HG03432 (cell line): ENCODE measurements at regions not wholly inside any gene's neighbourhood (a gene's known extent, or its start where the extent isn't known, plus 50 kb on each side); places are given as distances from the start of the nearest gene placed in this dataset.

ENCODE experiments used
- ATAC-seq: cut with Tn5 transposase; IDR thresholded peaks from one replicate; pipeline ENCODE4 v1.9.1; 2021; ENCODE audit warnings: mild to moderate bottlenecking, moderate library complexity; ENCODE audit not compliant: unreplicated experiment

DNA sequence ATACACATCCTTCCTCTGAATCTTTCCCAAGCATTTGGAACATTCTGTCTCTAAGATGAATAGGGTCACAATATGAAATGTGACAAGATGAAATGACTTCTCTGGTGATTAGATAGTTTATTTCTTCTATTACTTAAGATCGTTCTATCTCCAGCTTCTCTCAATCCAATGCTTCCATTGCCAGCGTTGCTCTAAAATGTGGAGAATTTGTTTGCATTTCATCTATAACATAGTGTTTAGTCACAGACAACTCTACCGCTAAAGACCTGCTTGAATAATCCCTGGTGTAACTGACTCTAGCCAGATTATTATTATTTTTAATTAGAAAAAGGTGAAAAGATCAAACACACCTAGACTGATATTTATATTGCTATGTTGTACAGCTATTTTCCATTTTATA lies 184.7 kb upstream of the PRICKLE1 start:
- no peak for ATAC-seq

DNA sequence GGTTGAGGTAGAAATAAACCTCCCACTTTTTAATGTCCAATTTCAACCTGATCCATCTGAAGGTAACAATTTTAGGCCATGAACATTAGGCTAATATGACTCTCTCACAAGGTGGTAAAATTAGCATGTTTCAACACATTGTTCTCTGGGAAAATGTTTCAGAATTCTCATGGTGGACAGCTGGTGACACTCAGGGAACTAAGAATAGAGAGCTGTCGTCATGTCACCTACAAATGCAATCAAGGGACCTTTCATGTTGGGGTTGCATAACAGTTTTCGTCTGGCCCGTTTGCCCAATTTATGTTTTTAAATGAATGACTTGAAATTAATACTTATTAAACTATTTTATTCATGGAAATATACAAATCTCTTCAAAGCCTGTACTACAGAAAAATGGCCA lies 180.7 kb upstream of the PRICKLE1 start:
- no peak for ATAC-seq

DNA sequence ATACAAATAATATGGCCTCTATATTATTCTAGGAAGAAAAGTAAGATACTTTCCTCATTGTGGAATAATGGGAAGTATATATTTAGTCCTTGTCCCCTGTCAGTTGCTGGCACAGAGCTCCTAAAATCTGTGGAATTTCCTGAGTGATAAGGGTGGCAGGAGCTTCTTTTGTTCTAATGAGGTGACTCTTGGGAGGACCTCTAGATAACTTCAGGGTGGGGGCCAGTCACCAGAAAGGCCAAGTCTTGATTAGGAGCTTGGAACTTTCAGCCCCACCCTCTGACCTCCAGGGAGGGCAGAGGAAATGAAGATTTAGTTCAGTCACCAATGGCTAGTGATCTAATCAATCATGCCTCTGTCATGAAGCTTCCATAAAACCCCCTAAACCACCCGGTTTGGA lies 179.9 kb upstream of the PRICKLE1 start:
- no peak for ATAC-seq

DNA sequence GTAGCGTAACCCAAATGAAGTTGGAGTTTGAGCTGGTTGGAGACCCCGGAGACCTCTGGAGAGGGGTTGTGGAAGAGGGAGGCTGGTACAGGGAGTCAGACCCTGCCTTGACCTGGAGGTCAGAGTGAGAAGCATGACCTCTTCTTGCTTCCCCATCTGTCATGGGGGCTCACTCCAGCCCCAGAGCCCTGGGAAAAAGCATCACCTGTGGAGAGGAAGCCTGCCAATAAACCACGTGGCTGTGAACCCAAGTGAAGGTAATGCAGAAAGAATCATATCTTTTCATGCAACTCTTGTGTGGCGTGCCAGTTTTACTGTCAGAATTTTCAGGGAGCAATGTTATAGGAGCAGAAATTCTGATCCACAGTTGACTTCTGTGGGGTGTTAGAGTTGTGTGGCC lies 178.5 kb upstream of the PRICKLE1 start:
- ATAC-seq = no peak

DNA sequence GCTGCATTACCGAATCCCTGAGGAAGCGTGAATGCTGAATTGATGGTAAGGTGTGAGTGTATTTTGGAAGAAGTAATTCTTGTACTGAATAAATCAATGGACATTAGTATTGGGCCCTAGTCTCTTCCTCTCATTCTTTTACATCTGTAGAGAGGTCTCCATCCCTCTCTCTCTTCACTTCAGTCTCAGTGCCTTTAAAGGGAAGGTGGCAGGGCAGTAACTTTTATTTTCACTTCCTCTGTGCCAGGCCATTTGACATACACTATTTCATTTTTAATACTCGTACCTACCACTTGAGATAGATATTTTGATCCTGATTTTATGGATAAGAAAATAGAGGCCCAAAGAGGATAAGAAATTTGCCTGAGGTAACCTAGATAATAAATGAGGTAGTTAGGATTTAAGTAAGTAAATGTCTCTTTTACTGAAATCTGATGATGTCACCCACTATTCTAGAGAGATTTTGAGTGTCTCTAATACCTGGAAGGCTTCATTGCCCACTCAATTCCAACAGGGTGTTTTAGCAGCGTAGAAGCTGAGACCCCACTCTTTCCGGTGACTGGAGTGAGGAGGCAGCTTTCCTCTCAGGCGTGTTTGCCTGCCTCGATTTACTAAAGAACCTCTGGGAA lies 177.9 kb upstream of the PRICKLE1 start:
- no peak for ATAC-seq

DNA sequence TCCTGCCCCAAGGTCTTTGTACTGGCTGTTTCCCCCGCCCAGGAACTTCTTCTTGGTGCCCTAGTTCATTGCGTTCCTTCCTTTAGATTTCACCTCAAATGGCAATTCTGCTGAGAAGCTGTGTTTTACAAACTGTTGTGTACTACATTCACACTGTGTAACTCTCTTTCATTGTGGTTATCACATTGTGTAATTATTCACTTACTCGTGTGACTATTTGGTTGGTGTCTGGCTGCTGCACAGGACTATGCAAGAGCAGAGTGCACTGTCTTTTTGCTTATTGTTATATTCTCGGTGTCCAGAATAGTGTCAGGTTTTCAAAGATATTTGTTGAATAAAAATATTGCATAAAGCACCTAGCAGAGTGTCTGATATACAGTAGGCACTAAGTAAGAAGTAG lies 177.2 kb upstream of the PRICKLE1 start:
- no peak for ATAC-seq

DNA sequence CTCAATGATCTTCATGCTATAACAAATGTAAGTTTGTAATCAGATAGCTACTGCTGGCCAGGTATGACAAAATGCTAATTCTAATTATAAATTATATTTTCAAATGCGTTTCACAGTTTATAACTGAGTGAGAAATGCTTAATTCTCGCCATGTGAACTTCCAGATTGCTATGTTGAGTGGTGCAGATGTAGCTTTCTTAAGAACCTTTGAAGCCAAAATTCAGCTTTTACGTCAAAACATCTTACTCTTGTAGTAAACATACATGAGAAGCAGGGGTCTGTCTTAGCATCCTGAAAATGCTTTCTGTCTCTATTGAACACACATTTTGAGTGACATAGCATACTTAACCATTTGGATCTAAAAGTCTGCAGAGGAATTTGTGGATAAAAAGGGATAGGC lies 176.5 kb upstream of the PRICKLE1 start:
- ATAC-seq = no peak

DNA sequence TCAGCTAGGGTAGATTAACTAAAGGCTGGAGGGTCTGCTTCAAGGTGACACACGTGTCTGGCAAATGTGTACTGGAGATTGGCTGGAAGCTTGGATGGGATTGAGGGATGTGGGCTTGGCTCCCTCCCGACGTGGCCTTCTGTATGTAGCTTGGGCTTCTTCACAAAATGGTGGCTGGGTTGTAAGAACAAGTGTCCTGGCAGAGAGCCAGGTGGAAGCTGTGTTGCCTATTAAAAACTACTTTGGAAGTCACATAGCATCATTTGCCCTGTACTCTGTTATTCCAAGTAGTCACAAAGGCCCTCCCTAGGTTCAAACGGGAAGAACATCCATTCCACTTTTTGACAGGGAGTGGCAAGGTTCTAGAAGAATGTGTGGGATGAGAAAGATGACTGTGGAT lies 174.1 kb upstream of the PRICKLE1 start:
- ATAC-seq = no peak

DNA sequence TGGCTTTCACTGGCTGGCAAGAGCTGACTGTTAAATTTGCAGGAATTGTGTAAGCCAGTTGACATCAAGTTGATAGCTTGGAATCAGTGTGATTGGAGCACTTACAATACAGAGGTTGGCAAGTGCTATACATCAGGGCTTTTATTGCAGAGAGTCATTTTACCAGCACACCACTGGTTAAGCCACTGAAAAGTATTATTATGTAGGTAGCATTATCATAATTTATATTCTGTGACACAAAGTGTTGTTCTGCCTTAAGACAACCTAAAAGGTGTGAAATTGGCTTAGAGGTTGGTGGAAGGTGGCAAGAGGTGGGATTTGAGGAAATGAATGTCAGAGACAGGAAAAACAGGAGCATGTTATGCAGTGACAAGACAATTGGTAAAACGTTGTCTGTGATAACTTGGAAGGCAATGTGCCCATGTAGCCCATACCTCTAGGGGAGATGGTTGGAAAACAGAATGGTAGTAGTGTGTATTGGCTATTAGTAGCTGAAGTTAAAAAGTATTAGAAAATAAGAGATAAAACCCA lies 172.9 kb upstream of the PRICKLE1 start:
- ATAC-seq = peak; percentile 27

DNA sequence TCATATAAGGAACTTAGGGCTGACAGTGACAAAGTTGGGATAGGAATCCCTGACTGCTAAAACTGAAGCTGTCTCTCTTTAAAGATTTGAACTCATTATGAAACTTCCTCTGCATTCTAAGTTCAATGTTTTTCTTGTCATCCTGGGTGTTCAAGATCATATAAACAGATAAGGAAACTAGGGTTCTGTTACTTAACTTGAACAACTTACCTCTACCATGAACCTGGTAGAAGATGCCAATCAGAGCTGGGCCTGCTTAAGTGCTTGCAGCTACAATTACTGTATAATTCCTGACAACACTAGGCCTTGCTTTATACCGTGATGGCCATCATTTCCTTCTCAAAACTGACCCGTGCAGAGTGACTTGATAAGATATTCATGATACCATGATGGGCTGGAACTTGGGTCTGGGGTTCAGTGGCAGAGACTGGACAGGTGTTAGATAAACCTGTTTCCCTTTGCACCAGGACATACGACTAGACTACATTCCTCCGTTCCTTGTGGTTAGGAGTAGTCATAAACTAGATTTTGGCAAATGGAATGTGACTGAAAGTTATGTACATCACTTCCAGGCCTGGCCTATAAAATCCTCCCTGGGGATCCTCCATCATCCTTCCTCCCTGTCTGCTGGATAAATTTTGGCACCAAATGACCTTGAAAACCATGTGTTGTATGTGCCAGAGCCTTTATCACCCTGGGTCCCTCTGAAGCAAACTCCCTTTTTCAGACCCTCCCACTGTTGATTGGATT lies 172.2 kb upstream of the PRICKLE1 start:
- no peak for ATAC-seq

DNA sequence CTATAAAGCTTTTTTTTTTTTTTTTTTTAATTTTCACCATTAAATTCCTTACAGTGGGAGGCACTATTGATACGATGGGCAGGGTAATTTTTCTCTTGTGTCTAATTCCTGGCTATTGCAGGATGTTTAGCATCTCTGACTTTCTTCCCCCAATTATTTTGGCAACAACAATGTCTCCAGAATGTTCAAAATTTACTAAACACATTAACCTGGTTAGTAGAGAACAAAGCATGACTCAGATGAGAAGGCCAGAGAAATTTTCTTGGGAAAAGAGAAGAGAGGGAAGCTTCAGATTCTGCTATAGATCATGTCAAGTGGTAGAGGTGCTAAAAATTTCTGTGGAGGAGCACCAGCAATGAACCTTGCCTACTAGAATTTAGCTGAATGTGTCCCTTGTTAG lies 171.5 kb upstream of the PRICKLE1 start:
- ATAC-seq = no peak

DNA sequence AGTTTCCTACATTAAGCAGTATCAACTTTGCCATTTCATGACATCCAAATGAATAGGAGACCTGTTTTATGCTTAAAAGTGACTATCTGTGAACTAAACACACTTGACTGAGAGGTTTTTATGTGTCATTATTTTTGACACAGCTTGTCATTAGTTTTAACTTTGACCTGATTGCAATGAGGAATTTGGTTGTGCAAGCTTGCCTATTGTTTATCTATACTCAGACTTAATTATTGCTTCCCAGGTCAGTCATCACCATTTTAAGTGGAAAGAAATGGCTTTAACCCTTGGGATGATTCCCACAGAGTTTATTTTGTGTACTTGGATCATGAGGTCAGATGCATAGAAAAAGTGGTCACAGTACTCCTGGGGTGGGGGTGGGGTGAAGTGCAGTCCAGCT lies 171.0 kb upstream of the PRICKLE1 start:
- no peak for ATAC-seq

DNA sequence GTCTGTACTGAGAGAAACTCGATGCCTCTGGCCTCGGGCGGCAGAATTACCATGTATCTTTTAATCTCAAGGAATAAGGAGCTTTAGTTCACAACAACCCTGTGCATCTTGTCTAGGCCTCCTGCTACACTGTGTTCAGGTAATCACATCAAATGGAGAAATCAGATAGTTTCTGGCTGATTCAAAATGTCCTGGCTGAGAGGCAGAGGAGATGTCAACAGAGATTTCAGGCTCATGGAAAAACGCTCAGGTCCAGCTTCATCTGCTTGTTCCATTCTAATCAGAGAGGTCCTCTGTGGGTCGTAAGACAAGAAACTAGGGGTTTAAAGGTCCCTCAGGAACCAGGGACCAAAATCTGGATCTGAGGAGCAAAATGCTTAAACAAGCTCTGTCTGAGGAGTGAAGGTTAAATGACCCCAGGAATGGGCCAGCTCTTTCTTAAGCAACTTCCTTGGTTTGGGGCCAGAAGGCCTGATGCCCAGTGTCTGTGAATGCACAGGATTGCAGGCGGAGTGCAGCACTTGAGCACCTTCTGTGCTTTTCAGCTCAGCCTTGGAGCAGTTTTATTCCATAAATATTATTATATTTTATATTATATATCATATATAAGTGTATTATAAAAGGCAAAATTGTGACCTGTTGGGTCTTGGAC lies 170.2 kb upstream of the PRICKLE1 start:
- ATAC-seq = no peak

DNA sequence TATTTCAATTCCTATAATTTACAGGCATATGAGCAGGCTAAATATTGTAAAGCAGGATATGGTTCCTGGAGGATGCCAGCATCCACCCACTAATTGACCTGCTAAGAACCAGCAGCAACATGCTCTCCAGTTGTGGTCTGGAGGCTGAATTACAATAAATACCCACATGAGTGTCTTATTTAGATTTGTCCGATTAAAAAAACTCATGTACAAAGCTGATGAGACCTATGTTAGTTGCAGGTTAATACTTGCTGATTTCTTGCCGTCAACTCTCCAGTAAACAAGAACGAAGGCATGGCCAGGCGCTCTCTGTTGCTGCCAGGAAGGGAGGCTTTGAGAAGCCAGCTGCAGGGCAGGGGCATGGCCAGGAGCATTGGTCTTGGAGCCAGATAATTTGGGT lies 169.3 kb upstream of the PRICKLE1 start:
- no peak for ATAC-seq

DNA sequence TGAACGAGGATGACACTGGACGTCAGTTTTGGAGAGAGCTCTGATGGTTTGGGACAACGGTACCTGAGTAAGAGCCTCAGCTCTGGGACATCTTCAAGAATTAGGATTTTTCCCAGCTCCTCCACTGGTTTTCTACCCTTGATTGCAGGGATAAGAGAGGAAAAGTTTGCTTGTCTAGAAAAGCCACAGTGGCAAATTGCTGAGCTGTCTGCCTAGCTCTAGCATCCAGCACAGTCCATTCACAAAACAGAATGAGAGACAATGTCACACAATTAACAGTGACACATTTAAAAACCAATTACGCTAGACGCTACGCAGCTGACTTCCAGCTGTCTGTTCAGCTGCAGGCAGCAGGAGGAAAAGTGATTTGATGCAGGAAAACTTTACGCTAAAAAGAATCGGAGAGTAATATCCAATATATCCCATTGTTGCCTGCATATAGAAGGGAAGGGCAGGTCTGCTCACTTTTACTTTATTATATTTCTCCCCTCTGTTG lies 168.1 kb upstream of the PRICKLE1 start:
- no peak for ATAC-seq

DNA sequence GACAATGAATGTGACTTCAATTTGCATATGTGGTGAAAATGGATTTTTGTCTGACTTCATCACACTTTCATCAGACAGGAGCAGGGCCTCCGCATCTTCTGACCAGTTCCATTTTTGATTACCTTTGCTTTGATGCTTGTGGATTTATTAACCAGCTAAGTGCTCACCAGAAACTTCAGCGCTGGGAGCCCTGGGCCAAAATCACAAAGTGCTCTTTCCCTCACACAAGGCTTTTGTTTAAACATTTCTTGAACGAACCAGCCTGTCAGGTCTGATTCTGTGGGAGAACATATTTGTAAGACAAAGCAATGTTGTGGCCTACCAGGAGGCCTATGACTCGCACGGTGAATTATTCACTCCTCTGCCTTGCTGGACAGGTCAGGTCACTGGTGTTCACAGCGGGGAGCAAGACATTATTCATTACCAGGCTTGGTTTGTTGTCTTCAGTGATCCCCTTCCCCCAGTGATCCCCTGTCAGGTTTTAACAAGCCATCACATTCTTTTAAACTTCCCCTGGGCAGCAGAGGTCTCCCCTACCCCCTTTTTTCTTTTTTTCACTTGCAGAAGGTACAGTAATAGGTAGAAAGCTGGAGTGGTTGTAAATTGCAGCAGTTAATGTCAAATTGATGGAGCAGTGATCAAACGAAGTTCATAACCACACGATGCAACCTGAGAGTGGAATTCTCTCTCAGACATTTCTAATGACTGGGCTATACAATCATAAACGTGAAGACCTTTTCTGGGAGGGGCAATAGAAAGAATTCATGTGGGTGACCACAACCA lies 167.5 kb upstream of the PRICKLE1 start:
- peak; percentile 62 for ATAC-seq

DNA sequence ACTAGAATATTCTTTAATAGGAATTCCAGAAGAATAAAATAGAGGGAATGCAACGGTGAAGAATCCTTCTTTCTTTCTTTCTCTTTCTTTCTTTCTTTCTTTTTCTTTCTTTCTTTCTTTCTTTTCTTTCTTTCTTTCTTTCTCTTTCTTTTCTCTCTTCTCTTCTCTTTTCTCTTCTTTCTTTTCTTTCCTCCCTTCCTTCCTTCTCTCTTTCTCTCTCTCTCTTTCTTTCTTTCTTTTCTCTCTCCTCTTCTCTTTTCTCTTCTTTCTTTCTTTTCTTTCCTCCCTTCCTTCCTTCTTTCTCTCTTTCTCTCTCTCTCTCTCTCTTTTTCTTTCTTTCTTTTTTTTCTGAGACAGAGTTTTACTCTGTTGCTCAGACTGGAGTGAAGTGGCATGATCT lies 160.8 kb upstream of the PRICKLE1 start:
- ATAC-seq = no peak

DNA sequence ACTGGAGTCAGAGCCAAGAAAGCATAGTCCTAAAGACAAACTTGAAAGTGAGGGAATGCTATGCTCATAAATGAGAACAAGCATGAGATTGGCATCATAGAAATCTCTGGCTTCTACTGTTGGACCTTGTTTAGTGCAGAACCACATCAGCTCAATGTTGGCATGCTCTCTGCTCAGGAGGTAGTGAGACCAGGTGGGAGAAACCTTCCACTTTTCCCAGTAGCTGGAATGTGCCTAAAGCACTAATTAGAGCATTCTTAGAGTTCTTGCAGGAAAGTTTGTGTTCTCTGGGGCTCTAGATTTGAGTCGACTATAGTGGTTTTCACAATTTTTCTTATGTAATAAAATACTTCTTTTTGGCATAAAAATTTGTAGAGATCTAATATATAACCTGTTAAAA lies 159.7 kb upstream of the PRICKLE1 start:
- ATAC-seq = no peak

DNA sequence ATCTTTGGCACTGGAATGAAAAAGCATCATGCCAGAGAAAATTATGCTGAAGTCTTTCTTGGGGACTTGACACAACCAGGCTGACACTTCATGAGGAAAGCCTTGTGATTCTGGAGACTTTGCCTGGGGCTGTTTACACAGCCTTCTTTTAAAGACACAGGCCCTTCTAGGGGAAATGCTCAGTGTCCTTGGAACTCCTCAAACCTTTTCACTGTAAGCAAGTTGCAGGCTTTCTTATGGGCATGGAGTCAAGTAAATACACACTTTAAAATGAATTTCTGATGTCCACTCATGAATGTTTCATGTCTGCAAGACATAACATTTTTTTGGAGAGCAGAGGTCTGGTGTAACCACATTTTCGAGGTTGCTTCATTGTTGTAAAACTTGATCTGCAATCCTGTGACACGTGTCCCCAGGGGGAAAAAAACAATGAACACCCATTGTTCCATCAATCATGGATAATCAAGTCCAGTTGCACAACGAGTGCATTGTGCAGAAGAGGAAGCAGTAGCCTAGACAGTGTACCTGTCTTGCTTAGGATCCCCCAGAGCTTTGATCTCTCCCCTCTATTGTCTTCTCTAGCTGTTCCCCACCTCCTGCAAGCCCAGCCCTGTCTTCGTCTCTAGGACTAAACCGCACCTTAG lies 155.1 kb upstream of the PRICKLE1 start:
- ATAC-seq = no peak

DNA sequence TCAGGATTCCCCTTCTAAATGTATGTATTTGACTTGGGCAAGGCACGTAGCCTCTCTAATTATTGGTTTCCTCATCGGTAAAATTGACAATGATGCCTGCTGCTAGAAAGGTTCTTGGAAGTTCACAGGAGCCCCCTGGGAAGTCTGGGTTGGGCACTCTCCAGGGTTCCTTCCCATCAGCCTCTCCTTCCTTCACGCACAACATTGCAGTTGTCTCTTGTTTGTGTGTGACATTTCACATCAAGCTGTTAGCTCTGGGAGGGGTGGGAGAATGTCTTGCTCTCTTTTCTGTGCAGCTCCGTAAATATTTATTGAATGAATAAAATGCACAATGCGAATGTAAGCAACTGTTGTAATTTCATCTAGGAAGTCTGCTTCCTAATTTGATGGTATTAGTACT lies 153.2 kb upstream of the PRICKLE1 start:
- no peak for ATAC-seq
